ENCODE measurements at regions not wholly inside any gene's neighbourhood (a gene's known extent, or its start where the extent isn't known, plus 50 kb on each side); places are given as distances from the start of the nearest gene placed in this dataset.

GRCh38 chr6:80962382-80962781, 790.1 kb downstream of the TENT5A start (continued):
- TF ChIP-seq ESRRA (IDR thresholded peaks at IDR 0.05; ENCODE audit: low read length) (no peak), KDM1A (IDR thresholded peaks at IDR 0.05; ENCODE audit: borderline replicate concordance) (no peak), EZH2 (IDR thresholded peaks at IDR 0.05; ENCODE audit: borderline replicate concordance, control insufficient read depth, low read depth, low read length) (no peak), IKZF2 (IDR thresholded peaks at IDR 0.05) (no peak), IKZF1 (conservative IDR thresholded peaks at IDR 0.05) (no peak)
- TF ChIP-seq, protein P1, sequence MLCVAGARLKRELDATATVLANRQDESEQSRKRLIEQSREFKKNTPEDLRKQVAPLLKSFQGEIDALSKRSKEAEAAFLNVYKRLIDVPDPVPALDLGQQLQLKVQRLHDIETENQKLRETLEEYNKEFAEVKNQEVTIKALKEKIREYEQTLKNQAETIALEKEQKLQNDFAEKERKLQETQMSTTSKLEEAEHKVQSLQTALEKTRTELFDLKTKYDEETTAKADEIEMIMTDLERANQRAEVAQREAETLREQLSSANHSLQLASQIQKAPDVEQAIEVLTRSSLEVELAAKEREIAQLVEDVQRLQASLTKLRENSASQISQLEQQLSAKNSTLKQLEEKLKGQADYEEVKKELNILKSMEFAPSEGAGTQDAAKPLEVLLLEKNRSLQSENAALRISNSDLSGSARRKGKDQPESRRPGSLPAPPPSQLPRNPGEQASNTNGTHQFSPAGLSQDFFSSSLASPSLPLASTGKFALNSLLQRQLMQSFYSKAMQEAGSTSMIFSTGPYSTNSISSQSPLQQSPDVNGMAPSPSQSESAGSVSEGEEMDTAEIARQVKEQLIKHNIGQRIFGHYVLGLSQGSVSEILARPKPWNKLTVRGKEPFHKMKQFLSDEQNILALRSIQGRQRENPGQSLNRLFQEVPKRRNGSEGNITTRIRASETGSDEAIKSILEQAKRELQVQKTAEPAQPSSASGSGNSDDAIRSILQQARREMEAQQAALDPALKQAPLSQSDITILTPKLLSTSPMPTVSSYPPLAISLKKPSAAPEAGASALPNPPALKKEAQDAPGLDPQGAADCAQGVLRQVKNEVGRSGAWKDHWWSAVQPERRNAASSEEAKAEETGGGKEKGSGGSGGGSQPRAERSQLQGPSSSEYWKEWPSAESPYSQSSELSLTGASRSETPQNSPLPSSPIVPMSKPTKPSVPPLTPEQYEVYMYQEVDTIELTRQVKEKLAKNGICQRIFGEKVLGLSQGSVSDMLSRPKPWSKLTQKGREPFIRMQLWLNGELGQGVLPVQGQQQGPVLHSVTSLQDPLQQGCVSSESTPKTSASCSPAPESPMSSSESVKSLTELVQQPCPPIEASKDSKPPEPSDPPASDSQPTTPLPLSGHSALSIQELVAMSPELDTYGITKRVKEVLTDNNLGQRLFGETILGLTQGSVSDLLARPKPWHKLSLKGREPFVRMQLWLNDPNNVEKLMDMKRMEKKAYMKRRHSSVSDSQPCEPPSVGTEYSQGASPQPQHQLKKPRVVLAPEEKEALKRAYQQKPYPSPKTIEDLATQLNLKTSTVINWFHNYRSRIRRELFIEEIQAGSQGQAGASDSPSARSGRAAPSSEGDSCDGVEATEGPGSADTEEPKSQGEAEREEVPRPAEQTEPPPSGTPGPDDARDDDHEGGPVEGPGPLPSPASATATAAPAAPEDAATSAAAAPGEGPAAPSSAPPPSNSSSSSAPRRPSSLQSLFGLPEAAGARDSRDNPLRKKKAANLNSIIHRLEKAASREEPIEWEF (IDR thresholded peaks at IDR 0.05; ENCODE audit: insufficient replicate concordance, low read depth, low read length): no peak

DNA sequence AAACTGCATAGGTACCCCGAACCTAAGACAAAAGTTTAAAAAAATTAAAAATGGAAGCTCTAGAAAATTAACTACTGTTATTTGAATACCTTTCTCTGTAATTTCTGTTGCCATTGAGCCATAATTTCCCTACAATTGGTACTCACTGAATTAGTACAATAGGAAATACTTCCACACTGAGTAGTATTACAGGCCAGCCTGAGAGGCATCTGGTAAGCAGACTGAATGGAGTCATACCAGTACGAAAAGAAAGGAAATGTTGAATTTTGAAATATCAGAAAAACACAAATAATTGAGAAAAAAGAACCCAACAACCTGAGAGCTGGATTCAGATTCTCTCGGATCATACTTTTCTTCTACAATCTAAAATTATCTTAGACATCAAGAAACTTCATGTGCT, 791.3 kb downstream of the TENT5A start:
- H4K20me1 ChIP-seq (ENCODE audit: control insufficient read depth, insufficient read depth): no peaks in the 10 kb centered on the region
- no peak overlapping the region for H3K27ac ChIP-seq (ENCODE audit: control insufficient read depth, insufficient read depth)
- BruUV-seq (replicated peaks): no TSS peak
- H2AFZ ChIP-seq (ENCODE audit: control insufficient read depth, low read depth, low read length): no peak overlapping the region
- no peak overlapping the region for H3K4me3 ChIP-seq
- ATAC-seq (no peak), FAIRE-seq (no peak), DNase-seq (ENCODE audit: low read depth, low spot score) (no peak)
- H3K4me2 ChIP-seq (ENCODE audit: control insufficient read depth, insufficient read depth): no peak overlapping the region
- WGBS (ENCODE audit: insufficient coverage, insufficient replicate concordance, low lambda C conversion rate, missing lambda C conversion rate): 15% methylated on average over 3 of the region's 3 CpGs
- ChIA-PET SMC1A (ENCODE audit: uncharacterized antibody, unreplicated experiment) (no interaction called here), CTCF (interaction anchor here (1.4 kb wide), 1 partner anchor 14 kb away, joined by 3 read pairs; no protein-coding TSS in a partner anchor), RAD21 (ENCODE audit: unreplicated experiment) (no interaction called here), POLR2A (no interaction called here)
- H3K9ac ChIP-seq (ENCODE audit: control insufficient read depth, insufficient read depth, low read length): no peak overlapping the region
- intact Hi-C loops (cut with micrococcal nuclease; ENCODE audit: unreplicated experiment): no loop called here
- no peaks in the 10 kb centered on the region for H3K27me3 ChIP-seq (replicated peaks in 1 of 2; ENCODE audit: control insufficient read depth in 2 of 2, insufficient read depth in 2 of 2, low read length in 1 of 2)
- H3K9me3 ChIP-seq (replicated peaks; ENCODE audit: control insufficient read depth, insufficient read depth, low read length): no peaks in the 10 kb centered on the region
- no peaks in the 10 kb centered on the region for H3K79me2 ChIP-seq (ENCODE audit: control insufficient read depth, insufficient read depth, low read length)
- no peaks in the 10 kb centered on the region for H3K36me3 ChIP-seq (ENCODE audit: control insufficient read depth in 2 of 2, insufficient read depth in 2 of 2, low read length in 1 of 2)
- no peaks in the 10 kb centered on the region for H3K4me1 ChIP-seq (ENCODE audit: control insufficient read depth, insufficient read depth, low read length)
- in situ Hi-C loops (cut with MboI): no loop called here
- TF ChIP-seq, protein P2, sequence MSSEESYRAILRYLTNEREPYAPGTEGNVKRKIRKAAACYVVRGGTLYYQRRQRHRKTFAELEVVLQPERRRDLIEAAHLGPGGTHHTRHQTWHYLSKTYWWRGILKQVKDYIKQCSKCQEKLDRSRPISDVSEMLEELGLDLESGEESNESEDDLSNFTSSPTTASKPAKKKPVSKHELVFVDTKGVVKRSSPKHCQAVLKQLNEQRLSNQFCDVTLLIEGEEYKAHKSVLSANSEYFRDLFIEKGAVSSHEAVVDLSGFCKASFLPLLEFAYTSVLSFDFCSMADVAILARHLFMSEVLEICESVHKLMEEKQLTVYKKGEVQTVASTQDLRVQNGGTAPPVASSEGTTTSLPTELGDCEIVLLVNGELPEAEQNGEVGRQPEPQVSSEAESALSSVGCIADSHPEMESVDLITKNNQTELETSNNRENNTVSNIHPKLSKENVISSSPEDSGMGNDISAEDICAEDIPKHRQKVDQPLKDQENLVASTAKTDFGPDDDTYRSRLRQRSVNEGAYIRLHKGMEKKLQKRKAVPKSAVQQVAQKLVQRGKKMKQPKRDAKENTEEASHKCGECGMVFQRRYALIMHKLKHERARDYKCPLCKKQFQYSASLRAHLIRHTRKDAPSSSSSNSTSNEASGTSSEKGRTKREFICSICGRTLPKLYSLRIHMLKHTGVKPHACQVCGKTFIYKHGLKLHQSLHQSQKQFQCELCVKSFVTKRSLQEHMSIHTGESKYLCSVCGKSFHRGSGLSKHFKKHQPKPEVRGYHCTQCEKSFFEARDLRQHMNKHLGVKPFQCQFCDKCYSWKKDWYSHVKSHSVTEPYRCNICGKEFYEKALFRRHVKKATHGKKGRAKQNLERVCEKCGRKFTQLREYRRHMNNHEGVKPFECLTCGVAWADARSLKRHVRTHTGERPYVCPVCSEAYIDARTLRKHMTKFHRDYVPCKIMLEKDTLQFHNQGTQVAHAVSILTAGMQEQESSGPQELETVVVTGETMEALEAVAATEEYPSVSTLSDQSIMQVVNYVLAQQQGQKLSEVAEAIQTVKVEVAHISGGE (CRISPR knock-in tag; IDR thresholded peaks at IDR 0.05): no peak
- TF ChIP-seq RUNX3 (IDR thresholded peaks at IDR 0.05; ENCODE audit: low read length): no peak
- no peak for TF ChIP-seq ZBED1 (IDR thresholded peaks at IDR 0.05; ENCODE audit: borderline replicate concordance)
- TF ChIP-seq CHD2 (IDR thresholded peaks at IDR 0.05; ENCODE audit: borderline replicate concordance, low read depth, low read length): no peak
- no peak for TF ChIP-seq CHD1 (IDR thresholded peaks at IDR 0.05; ENCODE audit: low read depth, low read length)
- no peak for TF ChIP-seq PBX3 (IDR thresholded peaks at IDR 0.05; ENCODE audit: insufficient replicate concordance, low read depth, low read length)
- no peak for TF ChIP-seq MYC (IDR thresholded peaks at IDR 0.05; ENCODE audit: insufficient read depth, insufficient read length, insufficient replicate concordance, low read length, severe bottlenecking)
- TF ChIP-seq EZH2 (IDR thresholded peaks at IDR 0.05; ENCODE audit: borderline replicate concordance, control insufficient read depth, low read depth, low read length): no peak
- no peak for TF ChIP-seq BMI1 (IDR thresholded peaks at IDR 0.05; ENCODE audit: borderline replicate concordance)
